NCI-H1436 treated with DMSO at 0.1 percent for 48 hours (cell line): ENCODE measurements at regions not wholly inside any gene's neighbourhood (a gene's known extent, or its start where the extent isn't known, plus 50 kb on each side); places are given as distances from the start of the nearest gene placed in this dataset.

ENCODE experiments used
- DNase-seq: peaks from one replicate; lab custom pipeline; 2025; lab: John Stamatoyannopoulos, UW

DNA sequence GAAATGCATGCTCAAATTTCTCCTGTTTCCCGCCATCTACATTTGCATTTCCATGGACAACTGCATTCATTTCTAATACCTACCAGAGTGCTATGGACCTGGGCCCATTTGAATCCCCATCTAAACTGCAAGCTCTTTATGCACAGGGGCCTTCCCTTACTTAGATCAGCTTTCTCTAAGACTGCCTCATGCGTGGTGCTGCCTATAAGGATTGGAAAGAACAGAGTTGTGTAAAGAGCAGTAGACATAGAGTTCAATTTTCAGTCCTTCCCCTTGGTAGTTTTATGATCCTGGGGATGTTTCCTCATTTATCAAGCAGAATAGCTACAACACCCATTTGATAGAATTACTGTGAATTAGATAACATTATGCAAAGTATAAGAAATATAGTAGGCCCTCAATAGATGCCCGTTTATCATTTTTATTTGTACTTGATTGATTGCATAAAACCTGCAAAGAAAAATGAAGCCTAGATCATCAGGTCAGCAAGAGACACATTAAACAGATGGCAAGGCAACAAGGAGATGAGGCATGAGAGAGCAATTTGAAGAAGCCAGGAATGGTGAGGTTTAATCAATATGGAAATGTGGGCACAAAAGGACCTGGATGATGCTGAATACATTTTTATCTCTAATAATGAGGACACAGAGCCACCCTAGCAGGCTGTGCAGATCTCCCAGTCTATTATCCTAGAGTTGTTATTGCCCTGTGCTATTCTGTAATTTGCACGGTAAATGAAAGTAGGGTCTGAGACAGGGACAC is 359.7 kb downstream of the FAM181B start:
- no peak for DNase-seq

DNA sequence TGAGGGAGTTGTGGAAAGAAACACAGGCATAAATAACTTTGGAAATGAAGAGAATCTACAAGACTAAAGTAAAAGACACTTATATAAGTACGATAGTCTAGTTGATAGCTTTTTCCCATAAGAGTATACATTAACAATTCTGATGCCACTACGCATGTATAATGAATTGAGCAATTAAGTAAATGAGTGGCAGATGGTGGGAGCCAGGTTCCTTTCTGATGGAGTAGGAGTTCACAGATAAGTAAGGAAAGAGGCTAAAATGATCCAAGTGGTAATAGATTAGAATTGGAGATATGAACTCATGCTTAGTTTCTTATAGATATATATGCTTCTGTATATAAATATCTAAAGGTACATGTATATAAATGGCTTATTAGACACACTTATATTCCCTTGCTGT is 368.3 kb downstream of the FAM181B start:
- no peak for DNase-seq

- no peak for DNase-seq
Observed at GRCh38 chr11:82356316-82356715, 377.3 kb downstream of the FAM181B start.

DNA sequence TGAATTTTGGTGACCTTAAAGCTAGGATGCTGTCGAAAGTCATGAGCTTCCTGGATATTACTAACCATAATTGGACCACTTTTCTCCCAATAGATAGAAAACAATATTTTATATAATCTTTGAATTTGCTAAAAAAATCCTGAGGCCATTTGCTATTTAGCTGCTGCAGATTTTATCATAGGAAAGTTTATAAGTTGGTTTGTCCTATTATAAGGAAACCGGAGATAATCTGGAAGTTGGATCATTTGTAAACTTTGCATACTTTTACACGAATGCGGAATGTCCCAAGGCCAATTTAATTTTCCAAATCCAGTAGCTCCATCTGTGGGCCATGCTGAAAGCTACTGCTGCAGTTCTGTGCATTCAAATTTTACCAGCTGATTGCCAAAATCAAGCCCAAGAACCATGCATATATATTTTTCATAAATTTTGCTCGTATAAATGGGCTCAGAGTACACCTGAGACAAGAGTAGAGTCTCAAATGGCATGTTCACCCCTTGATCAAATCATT is 378.3 kb downstream of the FAM181B start:
- no peak for DNase-seq

DNA sequence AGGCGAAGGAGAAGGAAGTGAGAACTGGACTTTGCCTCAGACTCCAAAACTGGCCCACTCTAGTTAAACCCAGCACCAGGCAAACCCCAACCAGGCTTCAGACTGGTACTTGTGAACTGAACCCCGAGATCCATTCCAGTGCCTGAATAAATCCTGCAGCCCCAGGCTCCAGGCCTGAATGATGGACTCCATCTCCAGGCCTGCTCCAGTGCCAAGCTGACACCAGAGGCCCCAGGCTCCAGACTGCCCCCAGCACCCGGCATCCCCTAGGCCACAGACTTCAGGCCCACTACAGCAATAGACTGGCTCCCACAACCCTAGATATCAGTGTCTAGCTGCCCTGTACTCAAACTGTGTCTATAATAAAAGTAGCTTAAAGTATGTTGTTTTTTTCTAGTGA is 406.8 kb downstream of the FAM181B start:
- no peak for DNase-seq

GRCh38 chr11:82321206-82321605 is 412.5 kb downstream of the FAM181B start:
- no peak for DNase-seq

GRCh38 chr11:82315093-82315492 is 418.6 kb downstream of the FAM181B start:
- no peak for DNase-seq

GRCh38 chr11:82308979-82309378 is 424.7 kb downstream of the FAM181B start:
- DNase-seq = no peak

GRCh38 chr11:82305123-82305522 is 428.5 kb downstream of the FAM181B start:
- no peak for DNase-seq

- DNase-seq = no peak
Observed at GRCh38 chr11:82303671-82304070, 430.0 kb downstream of the FAM181B start.

DNA sequence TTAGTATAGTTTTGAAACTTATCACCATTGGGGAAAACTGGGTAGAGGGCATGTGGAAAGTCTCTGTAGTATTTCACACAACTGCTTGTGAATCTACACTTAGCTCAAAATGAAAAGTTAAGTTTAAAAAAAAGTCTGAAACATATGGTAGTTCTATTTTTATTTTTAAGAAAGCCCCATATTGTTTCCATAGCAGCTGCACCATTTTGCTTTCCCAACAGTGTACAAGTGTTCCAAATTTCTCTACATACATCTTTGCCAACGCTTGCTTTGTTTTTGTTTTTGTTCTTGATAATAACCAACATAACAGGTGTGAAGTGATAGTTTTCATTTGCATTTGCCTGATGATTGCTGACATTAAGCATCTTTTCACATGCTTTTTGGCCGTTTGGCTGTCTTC is 445.2 kb downstream of the FAM181B start:
- no peak for DNase-seq

DNA sequence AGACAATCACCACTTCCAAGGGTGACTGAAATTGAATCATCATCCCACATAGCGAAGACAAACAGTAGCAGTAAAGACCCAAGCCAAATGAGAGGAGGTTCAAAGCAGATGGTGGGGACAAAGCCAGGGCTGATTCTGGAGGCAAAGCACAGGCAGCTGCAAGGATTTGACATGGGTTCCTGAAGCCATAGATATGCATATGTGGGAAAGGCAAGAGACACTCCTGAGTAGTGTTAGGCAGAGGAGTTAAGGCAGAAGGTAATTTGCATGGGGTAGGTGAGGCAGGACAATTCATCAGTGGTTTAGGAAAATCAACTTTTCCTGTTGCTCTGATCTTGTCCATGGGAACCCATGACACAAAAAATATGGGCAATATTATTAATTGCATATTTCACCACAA is 462.8 kb downstream of the FAM181B start:
- DNase-seq = no peak

GRCh38 chr11:82268627-82269026 is 465.0 kb downstream of the FAM181B start:
- DNase-seq = no peak

DNA sequence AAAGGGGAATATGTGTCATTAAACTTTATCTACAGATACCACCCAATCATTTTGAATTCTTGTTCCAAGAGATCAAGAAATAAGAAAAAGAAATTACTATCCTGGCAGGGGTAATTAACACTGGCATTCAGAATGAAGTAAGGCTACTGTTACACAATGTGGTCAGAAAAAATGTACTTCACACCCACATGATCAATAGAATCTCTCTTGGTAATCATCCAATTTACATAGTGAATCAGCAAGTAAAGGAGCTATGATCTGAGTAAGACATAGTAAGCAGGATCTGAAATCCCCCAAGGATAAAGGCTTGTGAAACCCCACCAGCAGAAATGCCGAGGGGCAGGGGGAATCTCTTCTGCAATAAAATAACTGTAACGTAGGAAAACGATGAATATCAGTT is 466.5 kb downstream of the FAM181B start:
- DNase-seq = no peak

GRCh38 chr11:82261367-82261766 is 472.3 kb downstream of the FAM181B start:
- no peak for DNase-seq

DNA sequence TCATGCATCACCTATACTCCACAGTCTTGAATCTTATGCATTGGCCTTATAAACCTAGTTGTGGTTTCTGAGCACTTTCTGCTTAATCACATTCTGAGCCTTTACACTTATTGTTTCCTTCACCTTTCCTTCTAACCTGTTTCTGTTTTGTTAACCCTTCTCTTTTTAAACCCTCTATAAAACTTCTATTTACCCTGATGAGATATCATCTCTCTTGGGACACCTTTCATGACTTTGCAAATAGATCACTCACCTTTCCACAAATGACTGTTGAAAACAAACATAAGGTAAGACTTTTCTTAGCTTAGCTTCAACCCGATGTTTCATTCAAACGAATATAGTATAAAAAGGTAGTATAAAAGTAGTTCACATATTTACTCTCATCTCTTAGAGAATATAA is 483.6 kb downstream of the FAM181B start:
- DNase-seq = no peak

DNA sequence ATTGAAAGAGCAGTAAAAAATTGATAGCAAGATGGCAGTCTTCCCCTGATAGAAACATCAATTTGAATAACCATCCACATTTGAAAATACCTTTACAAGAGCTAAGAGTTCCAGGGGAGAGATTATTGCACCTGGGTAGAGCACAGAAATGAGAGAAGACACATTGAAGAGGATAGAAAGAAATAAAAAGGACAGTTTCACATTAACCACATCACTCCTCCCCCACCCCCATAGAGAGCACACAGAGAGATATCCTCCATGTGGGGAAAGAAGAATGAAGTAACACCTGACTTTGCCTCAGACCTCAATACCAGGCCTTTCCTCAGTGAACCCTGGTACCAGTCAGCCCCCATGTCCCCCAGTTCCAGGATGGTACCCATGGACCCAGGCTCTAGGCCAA is 486.7 kb downstream of the FAM181B start:
- no peak for DNase-seq

GRCh38 chr11:82239498-82239897 is 494.2 kb downstream of the FAM181B start:
- no peak for DNase-seq

GRCh38 chr11:82234256-82234655 is 499.4 kb downstream of the FAM181B start:
- DNase-seq = no peak

- no peak for DNase-seq
Observed at GRCh38 chr11:82233201-82233600, 500.5 kb downstream of the FAM181B start.

- DNase-seq = no peak
Observed at GRCh38 chr11:82229341-82229740, 504.3 kb downstream of the FAM181B start.

DNA sequence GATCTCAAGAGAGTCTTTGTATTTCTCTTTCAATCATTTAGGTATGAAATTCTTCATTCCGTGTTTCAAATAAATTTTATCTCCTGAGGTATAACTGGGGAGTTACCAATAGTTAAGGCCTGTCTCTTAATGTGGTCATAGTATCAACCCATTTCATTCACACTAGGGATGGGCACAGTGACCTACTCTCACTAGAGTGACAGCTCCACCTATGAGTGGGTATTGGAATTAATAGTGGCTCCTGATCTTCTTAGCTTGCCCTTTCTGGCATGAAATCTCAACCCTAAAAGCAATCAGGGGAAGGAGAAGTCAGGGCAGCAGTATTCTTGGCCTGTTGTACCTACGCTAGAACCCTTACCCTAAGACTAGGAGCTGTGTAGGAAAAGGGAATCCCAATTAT is 507.7 kb downstream of the FAM181B start:
- no peak for DNase-seq

DNA sequence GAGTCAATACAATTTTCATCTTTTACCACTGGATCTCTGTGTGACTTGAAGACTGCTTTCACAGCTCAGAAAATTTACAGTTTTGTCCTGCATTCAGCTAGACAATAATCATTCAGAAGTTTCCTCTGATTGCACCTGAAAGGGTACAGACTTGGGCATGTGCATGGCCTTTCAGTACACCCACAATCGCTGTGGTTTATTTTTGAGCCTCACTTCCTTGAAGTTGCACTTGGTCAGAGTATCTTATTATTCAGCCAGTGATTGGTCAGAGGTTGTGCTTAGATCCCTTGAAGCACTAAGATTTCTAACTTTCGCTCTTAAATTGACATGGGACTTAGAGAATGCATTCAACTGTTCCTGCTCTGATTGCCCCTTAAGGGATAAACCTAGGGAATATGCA is 508.2 kb downstream of the FAM181B start:
- no peak for DNase-seq

- no peak for DNase-seq
Observed at GRCh38 chr11:82216927-82217570, 516.6 kb downstream of the FAM181B start.
